ENCODE measurements at regions not wholly inside any gene's neighbourhood (a gene's known extent, or its start where the extent isn't known, plus 50 kb on each side); places are given as distances from the start of the nearest gene placed in this dataset.

GRCh38 chr20:48057739-48058138 lies 272.5 kb upstream of the SULF2 start:
- TF ChIP-seq POLR2A (IDR thresholded peaks at IDR 0.05; ENCODE audit: extremely low read depth, insufficient read length) = no peak
- TF ChIP-seq CTCF (IDR thresholded peaks at IDR 0.05; ENCODE audit: low read depth, low read length) = no peak
